Mesendoderm (in vitro differentiated cells): ENCODE measurements at regions not wholly inside any gene's neighbourhood (a gene's known extent, or its start where the extent isn't known, plus 50 kb on each side); places are given as distances from the start of the nearest gene placed in this dataset.
"Not testable (repeated sequence)": the region's sequence is repeated elsewhere in the genome, so short reads cannot be mapped to it uniquely, and the experiment has no call there.

Experiments
- DNase-seq: peaks from one replicate; pipeline ENCODE4 v3.0.0; 2013
- H2AK5ac ChIP-seq: 2 replicates; pipeline ENCODE4 v1.6.1; 2013; ENCODE audit warnings: low read length, inconsistent platforms
- H2BK120ac ChIP-seq: 2 replicates; pipeline ENCODE4 v1.6.1; 2013; ENCODE audit warnings: low read depth, mild to moderate bottlenecking, low read length, moderate library complexity, mixed read lengths
- H2BK15ac ChIP-seq: replicated peaks from 2 replicates; pipeline ENCODE4 v1.6.1; 2013; ENCODE audit warnings: low read depth, mild to moderate bottlenecking, moderate library complexity
- H2BK5ac ChIP-seq: 2 replicates; pipeline ENCODE4 v1.6.1; 2013; ENCODE audit warnings: low read length, inconsistent platforms
- H3K18ac ChIP-seq: 2 replicates; pipeline ENCODE4 v1.6.1; 2013; ENCODE audit warnings: mild to moderate bottlenecking, low read length, mixed read lengths
- H3K23ac ChIP-seq: one replicate; pipeline ENCODE4 v1.6.1; 2013; ENCODE audit warnings: low read length
- H3K27ac ChIP-seq: 2 replicates; pipeline ENCODE4 v1.5.1; 2013; ENCODE audit warnings: low read depth, mild to moderate bottlenecking, inconsistent platforms, low read length, moderate library complexity
- H3K27me3 ChIP-seq: 2 replicates; pipeline ENCODE4 v1.6.1; 2013; ENCODE audit warnings: low read length, control low read depth, mild to moderate bottlenecking, inconsistent platforms; ENCODE audit not compliant: insufficient read depth, poor library complexity
- H3K36me3 ChIP-seq: 2 replicates; pipeline ENCODE4 v1.6.1; 2013; ENCODE audit warnings: low read length, inconsistent platforms; ENCODE audit not compliant: control insufficient read depth, insufficient read depth
- H3K4ac ChIP-seq: one replicate; pipeline ENCODE4 v1.6.1; 2013; ENCODE audit warnings: low read depth, mild to moderate bottlenecking, low read length, moderate library complexity
- H3K4me1 ChIP-seq: 2 replicates; pipeline ENCODE4 v1.6.1; 2013; ENCODE audit warnings: low read depth, low read length, inconsistent platforms; ENCODE audit not compliant: control insufficient read depth
- H3K4me2 ChIP-seq: 2 replicates; pipeline ENCODE4 v1.6.1; 2013; ENCODE audit warnings: low read length
- H3K4me3 ChIP-seq: 2 replicates; pipeline ENCODE4 v1.5.1; 2013; ENCODE audit warnings: mild to moderate bottlenecking, low read length
- H3K56ac ChIP-seq: one replicate; pipeline ENCODE4 v1.6.1; 2013; ENCODE audit warnings: low read length
- H3K79me1 ChIP-seq: 2 replicates; pipeline ENCODE4 v1.6.1; 2013; ENCODE audit warnings: low read length, inconsistent platforms
- H3K79me2 ChIP-seq: 2 replicates; pipeline ENCODE4 v1.6.1; 2013; ENCODE audit warnings: mild to moderate bottlenecking, low read length; ENCODE audit not compliant: control insufficient read depth, insufficient read depth
- H3K9ac ChIP-seq: 2 replicates; pipeline ENCODE4 v1.6.1; 2013; ENCODE audit warnings: low read length, inconsistent platforms
- H4K5ac ChIP-seq: one replicate; pipeline ENCODE4 v1.6.1; 2013; ENCODE audit warnings: low read length
- H4K8ac ChIP-seq: one replicate; pipeline ENCODE4 v1.6.1; 2013; ENCODE audit warnings: low read depth, mild to moderate bottlenecking, control low read depth, low read length, moderate library complexity
- WGBS: extraction: QIAGEN DNeasy Blood & Tissue Kit; methylation state at CpG from one replicate; pipeline ENCODE4 v1.1.7; 2013; ENCODE audit warnings: low lambda C conversion rate, missing lambda C conversion rate; ENCODE audit not compliant: insufficient coverage; ENCODE audit errors: extremely low coverage; 5-methylcytosine and 5-hydroxymethylcytosine counted together

GRCh38 chr5:93348231-93348630, 232.8 kb downstream of the NR2F1-AS1 start:
- H3K4me3 ChIP-seq: no peak overlapping the region
- no CpG with 5 or more reads among the region's 15 CpGs for WGBS
- H3K23ac ChIP-seq: no peak overlapping the region

GRCh38 chr5:93346850-93347249, 234.2 kb downstream of the NR2F1-AS1 start:
- not testable (repeated sequence) for H4K8ac ChIP-seq, H2BK120ac ChIP-seq, H2AK5ac ChIP-seq, H2BK5ac ChIP-seq, H4K5ac ChIP-seq, DNase-seq, H3K36me3 ChIP-seq, H2BK15ac ChIP-seq, H3K79me2 ChIP-seq, H3K56ac ChIP-seq, H3K23ac ChIP-seq, H3K4me3 ChIP-seq, H3K27ac ChIP-seq, H3K9ac ChIP-seq, H3K4me1 ChIP-seq, H3K4me2 ChIP-seq, H3K4ac ChIP-seq, H3K27me3 ChIP-seq, H3K79me1 ChIP-seq, H3K18ac ChIP-seq
- WGBS: no CpG with 5 or more reads among the region's 1 CpG

More at GRCh38 chr5:93348231-93348630, 232.8 kb downstream of the NR2F1-AS1 start:
- Histone ChIP-seq H3K79me1 (no peaks in the 10 kb centered on the region), H3K4ac (no peak overlapping the region), H4K8ac (no peak overlapping the region), H3K9ac (no peak overlapping the region), H3K4me2 (no peak overlapping the region), H3K27ac (no peak overlapping the region), H2BK5ac (no peak overlapping the region), H2BK15ac (no peak overlapping the region), H3K18ac (no peak overlapping the region), H3K36me3 (no peaks in the 10 kb centered on the region), H4K5ac (no peak overlapping the region), H3K79me2 (no peaks in the 10 kb centered on the region), H3K27me3 (peaks cover 1% of the 10 kb centered on the region), H2AK5ac (no peak overlapping the region), H3K4me1 (no peaks in the 10 kb centered on the region), H3K56ac (no peak overlapping the region), H2BK120ac (no peak overlapping the region)
- no peak for DNase-seq

- no peak overlapping the region for H2AK5ac ChIP-seq
- H3K27ac ChIP-seq: no peak overlapping the region
- H2BK15ac ChIP-seq: no peak overlapping the region
- H3K4me2 ChIP-seq: no peak overlapping the region
- no peaks in the 10 kb centered on the region for H3K79me2 ChIP-seq
- H3K27me3 ChIP-seq: peaks cover 1% of the 10 kb centered on the region
- H3K18ac ChIP-seq: no peak overlapping the region
- H3K36me3 ChIP-seq: no peaks in the 10 kb centered on the region
- H3K23ac ChIP-seq: no peak overlapping the region
- no peaks in the 10 kb centered on the region for H3K4me1 ChIP-seq
- H3K4me3 ChIP-seq: no peak overlapping the region
- no peak overlapping the region for H2BK120ac ChIP-seq
- H4K5ac ChIP-seq: no peak overlapping the region
- no peaks in the 10 kb centered on the region for H3K79me1 ChIP-seq
- no peak overlapping the region for H3K4ac ChIP-seq
- WGBS: no CpG with 5 or more reads among the region's 5 CpGs
- no peak overlapping the region for H2BK5ac ChIP-seq
- H3K56ac ChIP-seq: no peak overlapping the region
- no peak for DNase-seq
- H4K8ac ChIP-seq: no peak overlapping the region
- no peak overlapping the region for H3K9ac ChIP-seq
Measured at GRCh38 chr5:93346301-93346700, 234.7 kb downstream of the NR2F1-AS1 start.

GRCh38 chr5:93343570-93343969, 237.4 kb downstream of the NR2F1-AS1 start:
- no peaks in the 10 kb centered on the region for H3K4me1 ChIP-seq
- H3K4ac ChIP-seq: no peak overlapping the region
- no peak overlapping the region for H4K5ac ChIP-seq
- no peak overlapping the region for H2BK15ac ChIP-seq
- H3K23ac ChIP-seq: no peak overlapping the region
- H3K27ac ChIP-seq: no peak overlapping the region
- H3K4me3 ChIP-seq: no peak overlapping the region
- H2BK5ac ChIP-seq: no peak overlapping the region
- no peaks in the 10 kb centered on the region for H3K79me2 ChIP-seq
- H3K9ac ChIP-seq: no peak overlapping the region
- no peak overlapping the region for H4K8ac ChIP-seq
- H3K36me3 ChIP-seq: no peaks in the 10 kb centered on the region
- no CpG with 5 or more reads among the region's 3 CpGs for WGBS
- no peak overlapping the region for H2AK5ac ChIP-seq
- no peak overlapping the region for H3K56ac ChIP-seq
- H3K79me1 ChIP-seq: no peaks in the 10 kb centered on the region
- DNase-seq: no peak
- H2BK120ac ChIP-seq: no peak overlapping the region
- H3K4me2 ChIP-seq: no peak overlapping the region
- H3K18ac ChIP-seq: no peak overlapping the region
- H3K27me3 ChIP-seq: no peaks in the 10 kb centered on the region

GRCh38 chr5:93342563-93343061, 238.4 kb downstream of the NR2F1-AS1 start:
- no peak overlapping the region for H2AK5ac ChIP-seq
- WGBS: no CpG with 5 or more reads among the region's 6 CpGs
- H3K79me1 ChIP-seq: no peaks in the 10 kb centered on the region
- H3K18ac ChIP-seq: no peak overlapping the region
- no peak overlapping the region for H4K8ac ChIP-seq
- no peak overlapping the region for H2BK120ac ChIP-seq
- H3K4me1 ChIP-seq: no peaks in the 10 kb centered on the region
- H3K4me3 ChIP-seq: no peak overlapping the region
- no peak overlapping the region for H3K23ac ChIP-seq
- H3K27me3 ChIP-seq: no peaks in the 10 kb centered on the region
- no peak overlapping the region for H3K9ac ChIP-seq
- no peak overlapping the region for H2BK5ac ChIP-seq
- H4K5ac ChIP-seq: no peak overlapping the region
- no peak overlapping the region for H3K56ac ChIP-seq
- H3K36me3 ChIP-seq: no peaks in the 10 kb centered on the region
- H3K4me2 ChIP-seq: no peak overlapping the region
- no peaks in the 10 kb centered on the region for H3K79me2 ChIP-seq
- H3K4ac ChIP-seq: no peak overlapping the region
- H2BK15ac ChIP-seq: no peak overlapping the region
- DNase-seq: no peak
- H3K27ac ChIP-seq: no peak overlapping the region

- no CpG with 5 or more reads among the region's 5 CpGs for WGBS
- Histone ChIP-seq H3K79me1 (no peaks in the 10 kb centered on the region), H3K4me1 (no peaks in the 10 kb centered on the region), H3K27ac (no peak overlapping the region), H3K56ac (no peak overlapping the region), H3K79me2 (no peaks in the 10 kb centered on the region), H3K23ac (no peak overlapping the region), H3K27me3 (no peaks in the 10 kb centered on the region), H2BK5ac (no peak overlapping the region), H3K36me3 (no peaks in the 10 kb centered on the region), H2BK15ac (no peak overlapping the region), H4K8ac (no peak overlapping the region), H3K4me2 (no peak overlapping the region), H3K4ac (no peak overlapping the region), H2BK120ac (no peak overlapping the region), H2AK5ac (no peak overlapping the region), H3K4me3 (no peak overlapping the region), H3K18ac (no peak overlapping the region), H4K5ac (no peak overlapping the region), H3K9ac (no peak overlapping the region)
- no peak for DNase-seq
Measured at GRCh38 chr5:93340881-93341280, 240.1 kb downstream of the NR2F1-AS1 start.
